Prostate gland (tissue), 2 donors: ENCODE measurements at regions not wholly inside any gene's neighbourhood (a gene's known extent, or its start where the extent isn't known, plus 50 kb on each side); places are given as distances from the start of the nearest gene placed in this dataset.

Experiments used
- POLR2AphosphoS5 ChIP-seq: sonication (generic); formaldehyde crosslinking; IDR thresholded peaks from one replicate; pipeline ENCODE4 v1.6.1; 2017; ENCODE audit warnings: antibody characterized with exemption
- TF ChIP-seq, protein P1 (sequence below), 4 experiments: fragments of 200-600 bp in 2 of 4; fragments of 450-650 bp in 2 of 4; sonication (generic) in 2 of 4; IDR thresholded peaks; 1 replicate in 3 of 4; 2 replicates in 1 of 4; pipeline ENCODE4 v1.5.1; 2016 to 2019; ENCODE audit warnings: antibody characterized with exemption in 4 of 4, mild to moderate bottlenecking in 2 of 4, moderate library complexity in 2 of 4

DNA sequence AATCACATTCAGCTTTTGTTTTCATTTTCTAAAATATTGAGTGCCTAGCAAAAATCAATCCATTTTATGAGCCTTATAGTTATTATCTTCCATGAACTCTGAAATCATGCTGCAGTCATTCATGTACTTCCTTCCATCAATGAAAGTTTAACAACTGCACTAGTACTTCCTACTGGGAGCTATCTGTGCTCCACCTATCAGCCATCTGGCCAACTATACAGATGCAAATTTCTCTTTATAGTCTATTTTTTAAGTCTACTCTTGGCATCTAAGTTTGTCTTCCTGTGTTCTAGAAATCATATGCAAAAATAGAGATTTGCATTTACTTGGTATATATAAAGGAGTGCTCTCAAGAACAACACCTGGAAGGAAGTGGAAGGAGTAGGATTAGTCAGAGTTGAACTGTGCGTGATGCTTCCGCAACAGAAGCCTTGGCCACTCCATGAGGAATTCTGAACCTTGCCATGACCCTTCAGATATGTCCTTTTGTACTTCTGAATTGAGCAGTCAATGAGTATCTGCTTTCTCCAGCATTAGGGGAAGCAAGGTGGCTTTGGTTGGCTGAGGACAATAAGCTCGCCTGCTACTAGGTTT is 403.2 kb upstream of the ADAMTS5 start:
- TF ChIP-seq, protein P1, sequence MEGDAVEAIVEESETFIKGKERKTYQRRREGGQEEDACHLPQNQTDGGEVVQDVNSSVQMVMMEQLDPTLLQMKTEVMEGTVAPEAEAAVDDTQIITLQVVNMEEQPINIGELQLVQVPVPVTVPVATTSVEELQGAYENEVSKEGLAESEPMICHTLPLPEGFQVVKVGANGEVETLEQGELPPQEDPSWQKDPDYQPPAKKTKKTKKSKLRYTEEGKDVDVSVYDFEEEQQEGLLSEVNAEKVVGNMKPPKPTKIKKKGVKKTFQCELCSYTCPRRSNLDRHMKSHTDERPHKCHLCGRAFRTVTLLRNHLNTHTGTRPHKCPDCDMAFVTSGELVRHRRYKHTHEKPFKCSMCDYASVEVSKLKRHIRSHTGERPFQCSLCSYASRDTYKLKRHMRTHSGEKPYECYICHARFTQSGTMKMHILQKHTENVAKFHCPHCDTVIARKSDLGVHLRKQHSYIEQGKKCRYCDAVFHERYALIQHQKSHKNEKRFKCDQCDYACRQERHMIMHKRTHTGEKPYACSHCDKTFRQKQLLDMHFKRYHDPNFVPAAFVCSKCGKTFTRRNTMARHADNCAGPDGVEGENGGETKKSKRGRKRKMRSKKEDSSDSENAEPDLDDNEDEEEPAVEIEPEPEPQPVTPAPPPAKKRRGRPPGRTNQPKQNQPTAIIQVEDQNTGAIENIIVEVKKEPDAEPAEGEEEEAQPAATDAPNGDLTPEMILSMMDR (IDR thresholded peaks at IDR 0.05), result no peak
- no peak for TF ChIP-seq POLR2AphosphoS5
